ENCODE measurements at regions not wholly inside any gene's neighbourhood (a gene's known extent, or its start where the extent isn't known, plus 50 kb on each side); places are given as distances from the start of the nearest gene placed in this dataset.

DNA sequence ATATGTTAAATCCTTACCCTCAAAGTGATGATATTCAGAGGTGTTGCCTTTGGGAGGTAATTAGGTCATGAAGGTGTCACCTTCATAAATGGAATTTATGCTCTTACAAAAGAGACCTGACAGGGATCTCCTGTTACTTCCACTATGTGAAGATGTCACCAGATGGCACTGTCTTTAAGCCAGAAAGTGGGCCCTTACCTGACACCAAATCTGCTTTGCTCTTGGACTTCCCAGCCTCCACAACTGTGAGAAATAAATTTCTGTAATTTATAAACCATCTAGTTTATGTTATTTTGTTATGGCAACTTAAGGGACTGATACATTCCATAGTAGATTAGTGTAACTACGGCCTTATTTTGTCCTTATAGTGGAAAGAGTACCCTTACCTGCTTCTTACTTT is 358.3 kb upstream of the SALL1 start:
- Histone ChIP-seq H3K4me3 (replicated peaks; ENCODE audit: insufficient read depth, low read length) (no peak overlapping the region), H3K27ac (replicated peaks) (no peak overlapping the region), H3K27me3 (ENCODE audit: insufficient read depth, poor library complexity, severe bottlenecking) (no peaks in the 10 kb centered on the region)
- no peak for DNase-seq (ENCODE audit: low read depth in 1 of 2, low spot score in 1 of 2)
- TF ChIP-seq POLR2AphosphoS5 (IDR thresholded peaks at IDR 0.05; ENCODE audit: low read depth) = no peak
- TF ChIP-seq GABPA (IDR thresholded peaks at IDR 0.05; ENCODE audit: low read depth) = no peak
- no peak for TF ChIP-seq SPI1 (IDR thresholded peaks at IDR 0.05; ENCODE audit: borderline replicate concordance, low read depth)
- TF ChIP-seq, protein P1, sequence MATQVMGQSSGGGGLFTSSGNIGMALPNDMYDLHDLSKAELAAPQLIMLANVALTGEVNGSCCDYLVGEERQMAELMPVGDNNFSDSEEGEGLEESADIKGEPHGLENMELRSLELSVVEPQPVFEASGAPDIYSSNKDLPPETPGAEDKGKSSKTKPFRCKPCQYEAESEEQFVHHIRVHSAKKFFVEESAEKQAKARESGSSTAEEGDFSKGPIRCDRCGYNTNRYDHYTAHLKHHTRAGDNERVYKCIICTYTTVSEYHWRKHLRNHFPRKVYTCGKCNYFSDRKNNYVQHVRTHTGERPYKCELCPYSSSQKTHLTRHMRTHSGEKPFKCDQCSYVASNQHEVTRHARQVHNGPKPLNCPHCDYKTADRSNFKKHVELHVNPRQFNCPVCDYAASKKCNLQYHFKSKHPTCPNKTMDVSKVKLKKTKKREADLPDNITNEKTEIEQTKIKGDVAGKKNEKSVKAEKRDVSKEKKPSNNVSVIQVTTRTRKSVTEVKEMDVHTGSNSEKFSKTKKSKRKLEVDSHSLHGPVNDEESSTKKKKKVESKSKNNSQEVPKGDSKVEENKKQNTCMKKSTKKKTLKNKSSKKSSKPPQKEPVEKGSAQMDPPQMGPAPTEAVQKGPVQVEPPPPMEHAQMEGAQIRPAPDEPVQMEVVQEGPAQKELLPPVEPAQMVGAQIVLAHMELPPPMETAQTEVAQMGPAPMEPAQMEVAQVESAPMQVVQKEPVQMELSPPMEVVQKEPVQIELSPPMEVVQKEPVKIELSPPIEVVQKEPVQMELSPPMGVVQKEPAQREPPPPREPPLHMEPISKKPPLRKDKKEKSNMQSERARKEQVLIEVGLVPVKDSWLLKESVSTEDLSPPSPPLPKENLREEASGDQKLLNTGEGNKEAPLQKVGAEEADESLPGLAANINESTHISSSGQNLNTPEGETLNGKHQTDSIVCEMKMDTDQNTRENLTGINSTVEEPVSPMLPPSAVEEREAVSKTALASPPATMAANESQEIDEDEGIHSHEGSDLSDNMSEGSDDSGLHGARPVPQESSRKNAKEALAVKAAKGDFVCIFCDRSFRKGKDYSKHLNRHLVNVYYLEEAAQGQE (IDR thresholded peaks at IDR 0.05; ENCODE audit: insufficient replicate concordance, low read depth) = no peak

DNA sequence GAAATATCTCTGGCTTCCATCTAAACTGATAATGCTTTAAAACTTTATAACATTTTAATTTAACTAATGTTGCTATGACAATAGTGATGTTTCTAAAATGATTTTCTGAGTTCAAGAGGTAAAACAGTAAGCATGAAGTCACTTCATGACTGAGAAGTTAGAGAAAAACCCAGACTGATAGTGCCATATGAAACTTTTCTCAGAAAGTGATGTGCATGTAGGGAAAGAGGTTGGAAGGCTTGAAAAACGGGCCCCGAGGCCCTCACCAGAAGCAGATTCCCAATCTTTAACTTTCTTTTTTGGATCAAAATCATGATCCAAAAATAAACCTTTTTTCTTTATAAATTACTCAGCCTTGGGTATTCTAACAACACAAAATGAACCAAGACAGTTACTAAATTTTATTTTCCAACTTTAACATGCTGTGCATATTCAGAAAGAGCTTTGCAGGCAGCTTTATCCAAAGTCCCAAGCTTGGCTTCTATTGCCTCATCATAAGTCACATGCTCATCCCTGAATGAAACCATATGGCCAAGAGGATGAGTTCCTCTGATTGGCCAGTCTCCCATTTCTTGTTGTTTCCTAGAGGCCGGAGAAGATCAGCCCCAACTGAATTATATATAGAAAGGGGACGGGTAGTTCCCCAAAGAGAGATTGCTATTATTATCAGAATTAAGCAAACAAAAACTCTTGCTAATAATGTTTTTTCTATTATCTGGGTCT is 357.6 kb upstream of the SALL1 start:
- Histone ChIP-seq H3K4me3 (replicated peaks; ENCODE audit: insufficient read depth, low read length) (no peak overlapping the region), H3K27ac (replicated peaks) (no peak overlapping the region), H3K27me3 (ENCODE audit: insufficient read depth, poor library complexity, severe bottlenecking) (peaks cover 2% of the 10 kb centered on the region)
- TF ChIP-seq GABPA (IDR thresholded peaks at IDR 0.05; ENCODE audit: low read depth) (no peak), POLR2AphosphoS5 (IDR thresholded peaks at IDR 0.05; ENCODE audit: low read depth) (no peak), SPI1 (IDR thresholded peaks at IDR 0.05; ENCODE audit: borderline replicate concordance, low read depth) (no peak)
- TF ChIP-seq, protein P2, sequence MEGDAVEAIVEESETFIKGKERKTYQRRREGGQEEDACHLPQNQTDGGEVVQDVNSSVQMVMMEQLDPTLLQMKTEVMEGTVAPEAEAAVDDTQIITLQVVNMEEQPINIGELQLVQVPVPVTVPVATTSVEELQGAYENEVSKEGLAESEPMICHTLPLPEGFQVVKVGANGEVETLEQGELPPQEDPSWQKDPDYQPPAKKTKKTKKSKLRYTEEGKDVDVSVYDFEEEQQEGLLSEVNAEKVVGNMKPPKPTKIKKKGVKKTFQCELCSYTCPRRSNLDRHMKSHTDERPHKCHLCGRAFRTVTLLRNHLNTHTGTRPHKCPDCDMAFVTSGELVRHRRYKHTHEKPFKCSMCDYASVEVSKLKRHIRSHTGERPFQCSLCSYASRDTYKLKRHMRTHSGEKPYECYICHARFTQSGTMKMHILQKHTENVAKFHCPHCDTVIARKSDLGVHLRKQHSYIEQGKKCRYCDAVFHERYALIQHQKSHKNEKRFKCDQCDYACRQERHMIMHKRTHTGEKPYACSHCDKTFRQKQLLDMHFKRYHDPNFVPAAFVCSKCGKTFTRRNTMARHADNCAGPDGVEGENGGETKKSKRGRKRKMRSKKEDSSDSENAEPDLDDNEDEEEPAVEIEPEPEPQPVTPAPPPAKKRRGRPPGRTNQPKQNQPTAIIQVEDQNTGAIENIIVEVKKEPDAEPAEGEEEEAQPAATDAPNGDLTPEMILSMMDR (IDR thresholded peaks at IDR 0.05; ENCODE audit: insufficient read depth, low read length) = no peak
- TF ChIP-seq, protein P1 (IDR thresholded peaks at IDR 0.05; ENCODE audit: insufficient replicate concordance, low read depth) = no peak
- DNase-seq (ENCODE audit: low read depth in 1 of 2, low spot score in 1 of 2) = no peak

DNA sequence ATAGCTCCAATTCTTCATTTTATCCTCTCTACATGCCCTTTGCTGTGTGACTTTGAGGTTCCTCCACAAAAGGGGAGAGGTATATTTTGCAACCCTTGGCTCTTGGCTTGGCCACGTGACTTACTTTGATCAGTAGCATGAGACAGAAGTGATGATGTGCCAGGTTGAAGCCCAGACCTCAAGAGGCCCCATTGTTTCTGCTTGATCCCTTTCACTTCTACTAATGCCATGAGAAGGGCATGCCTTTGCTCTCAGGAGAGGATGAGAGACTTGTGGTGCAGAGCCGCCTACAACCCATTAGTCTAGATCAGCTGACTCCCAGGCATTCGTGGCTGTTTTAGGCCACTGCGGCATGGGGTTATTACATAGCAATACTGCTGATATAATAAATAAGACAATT is 356.2 kb upstream of the SALL1 start:
- Histone ChIP-seq H3K4me3 (replicated peaks; ENCODE audit: insufficient read depth, low read length) (no peak overlapping the region), H3K27me3 (ENCODE audit: insufficient read depth, poor library complexity, severe bottlenecking) (peaks cover 2% of the 10 kb centered on the region), H3K27ac (replicated peaks) (no peak overlapping the region)
- no peak for DNase-seq (ENCODE audit: low read depth in 1 of 2, low spot score in 1 of 2)
- TF ChIP-seq SPI1 (IDR thresholded peaks at IDR 0.05; ENCODE audit: borderline replicate concordance, low read depth) = no peak

DNA sequence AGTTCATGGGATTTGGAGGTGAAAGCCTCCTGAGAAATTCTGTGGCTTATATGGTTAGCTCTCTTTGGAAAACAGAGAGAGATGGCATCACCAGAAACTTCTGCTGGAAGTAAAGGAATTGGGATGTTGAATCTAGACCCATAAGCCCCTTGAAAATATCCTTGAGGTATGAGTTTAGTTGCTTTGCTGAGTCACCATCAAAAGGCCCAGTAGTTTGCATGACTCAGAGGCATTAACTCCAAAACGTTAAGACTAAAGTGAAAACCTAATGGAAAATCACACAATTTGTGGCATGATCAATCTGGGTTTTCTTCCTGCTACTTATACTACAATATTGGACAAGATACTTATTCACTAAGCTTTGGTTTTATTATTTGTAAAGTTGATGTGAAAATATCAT is 349.2 kb upstream of the SALL1 start:
- no peak overlapping the region for H3K27ac ChIP-seq (replicated peaks)
- DNase-seq (ENCODE audit: low read depth in 1 of 2, low spot score in 1 of 2) = no peak
- peaks cover 2% of the 10 kb centered on the region for H3K27me3 ChIP-seq (ENCODE audit: insufficient read depth, poor library complexity, severe bottlenecking)
- TF ChIP-seq, protein P1 (IDR thresholded peaks at IDR 0.05; ENCODE audit: insufficient replicate concordance, low read depth) = no peak
- TF ChIP-seq GABPA (IDR thresholded peaks at IDR 0.05; ENCODE audit: low read depth) = no peak
- no peak for TF ChIP-seq POLR2AphosphoS5 (IDR thresholded peaks at IDR 0.05; ENCODE audit: low read depth)
- TF ChIP-seq, protein P2 (IDR thresholded peaks at IDR 0.05; ENCODE audit: insufficient read depth, low read length) = no peak
- TF ChIP-seq SPI1 (IDR thresholded peaks at IDR 0.05; ENCODE audit: borderline replicate concordance, low read depth) = no peak
- no peak overlapping the region for H3K4me3 ChIP-seq (replicated peaks; ENCODE audit: insufficient read depth, low read length)

All from HL-60 (cell line).